Lower leg skin (tissue), 4 donors: ENCODE measurements at regions not wholly inside any gene's neighbourhood (a gene's known extent, or its start where the extent isn't known, plus 50 kb on each side); places are given as distances from the start of the nearest gene placed in this dataset.

Experiments used
- DNase-seq, 2 donors: peaks; one replicate each; pipeline ENCODE4 v3.0.0-alpha.2; 2019; ENCODE audit warnings: low spot score in 2 of 2
- H3K4me3 ChIP-seq: fragments of 200-600 bp; sonication (generic); 2 replicates; pipeline ENCODE4 v1.5.1; 2017; ENCODE audit warnings: mild to moderate bottlenecking, low read depth; ENCODE audit not compliant: poor library complexity, severe bottlenecking
- POLR2A ChIP-seq, 2 donors: fragments of 450-650 bp; IDR thresholded peaks; one replicate each; pipeline ENCODE4 v1.6.1; 2016 to 2017; ENCODE audit warnings: antibody characterized with exemption in 2 of 2, mild to moderate bottlenecking in 1 of 2, moderate library complexity in 1 of 2
- WGBS, 2 donors: methylation state at CpG; one replicate each; pipeline ENCODE4 v1.1.5; 2018; 5-methylcytosine and 5-hydroxymethylcytosine counted together
- intact Hi-C: fragments of 100-400 bp; cut with DNase I; formaldehyde crosslinking; loops from one replicate; pipeline ENCODE4 v1.15.0; 2023; ENCODE audit warnings: low total_unique reads
- TF ChIP-seq, protein P1 (sequence below), 3 donors: fragments of 450-650 bp; IDR thresholded peaks; one replicate each; pipeline ENCODE4 v1.5.1; 2016; ENCODE audit warnings: antibody characterized with exemption in 3 of 3, mild to moderate bottlenecking in 3 of 3, moderate library complexity in 2 of 3

DNA sequence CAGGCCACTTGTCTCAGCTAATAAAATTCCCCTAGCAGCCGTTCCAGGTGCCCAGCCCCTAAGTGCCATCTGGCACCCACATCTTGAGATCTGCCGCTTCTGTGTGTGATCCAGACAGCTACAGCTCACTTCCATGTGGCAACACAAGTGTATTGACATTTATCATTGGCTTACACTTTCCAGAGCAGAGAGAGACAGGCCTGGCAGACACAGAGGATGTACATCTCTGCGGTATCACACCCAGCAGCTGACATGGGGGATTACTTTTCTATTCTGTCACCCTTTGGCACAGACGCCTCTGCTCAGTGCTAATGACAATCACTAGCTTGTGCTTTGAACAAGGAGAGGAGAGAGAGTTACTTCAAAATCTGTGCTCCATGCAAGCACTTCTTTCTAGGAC, 195.9 kb downstream of the KDR start:
- intact Hi-C loops: no loop called here
- DNase-seq: no peak
- TF ChIP-seq POLR2A (IDR thresholded peaks at IDR 0.05): no peak
- TF ChIP-seq, protein P1, sequence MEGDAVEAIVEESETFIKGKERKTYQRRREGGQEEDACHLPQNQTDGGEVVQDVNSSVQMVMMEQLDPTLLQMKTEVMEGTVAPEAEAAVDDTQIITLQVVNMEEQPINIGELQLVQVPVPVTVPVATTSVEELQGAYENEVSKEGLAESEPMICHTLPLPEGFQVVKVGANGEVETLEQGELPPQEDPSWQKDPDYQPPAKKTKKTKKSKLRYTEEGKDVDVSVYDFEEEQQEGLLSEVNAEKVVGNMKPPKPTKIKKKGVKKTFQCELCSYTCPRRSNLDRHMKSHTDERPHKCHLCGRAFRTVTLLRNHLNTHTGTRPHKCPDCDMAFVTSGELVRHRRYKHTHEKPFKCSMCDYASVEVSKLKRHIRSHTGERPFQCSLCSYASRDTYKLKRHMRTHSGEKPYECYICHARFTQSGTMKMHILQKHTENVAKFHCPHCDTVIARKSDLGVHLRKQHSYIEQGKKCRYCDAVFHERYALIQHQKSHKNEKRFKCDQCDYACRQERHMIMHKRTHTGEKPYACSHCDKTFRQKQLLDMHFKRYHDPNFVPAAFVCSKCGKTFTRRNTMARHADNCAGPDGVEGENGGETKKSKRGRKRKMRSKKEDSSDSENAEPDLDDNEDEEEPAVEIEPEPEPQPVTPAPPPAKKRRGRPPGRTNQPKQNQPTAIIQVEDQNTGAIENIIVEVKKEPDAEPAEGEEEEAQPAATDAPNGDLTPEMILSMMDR (IDR thresholded peaks at IDR 0.05): no peak
- 55 to 62% methylated on average over 4 of the region's 4 CpGs for WGBS, 2 donors
- H3K4me3 ChIP-seq: no peak overlapping the region

DNA sequence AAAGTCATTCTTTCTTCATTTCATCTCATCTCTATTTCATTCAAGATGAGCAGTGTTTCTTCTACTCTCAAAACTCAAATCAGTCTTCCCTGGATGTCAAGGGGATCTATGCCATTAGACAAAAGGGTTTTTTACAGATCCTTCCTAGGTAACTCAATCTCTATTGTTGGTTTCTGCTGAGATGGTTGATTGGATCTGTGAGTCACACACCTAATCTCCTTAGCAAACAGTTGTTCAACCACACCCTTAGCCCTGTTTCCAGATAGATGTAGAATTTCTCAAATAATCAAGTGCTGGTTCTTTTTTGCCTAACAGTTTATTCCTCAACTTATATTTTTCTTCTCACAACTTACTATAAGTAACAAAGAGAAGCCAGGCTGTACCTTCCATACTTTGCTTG, 200.5 kb downstream of the KDR start:
- intact Hi-C loops: no loop called here

GRCh38 chr4:54915276-54915675, 210.1 kb downstream of the KDR start:
- TF ChIP-seq, protein P1 (IDR thresholded peaks at IDR 0.05): no peak
- H3K4me3 ChIP-seq: no peak overlapping the region
- 75 to 79% methylated on average over 2 of the region's 2 CpGs for WGBS, 2 donors
- intact Hi-C loops: no loop called here
- no peak for DNase-seq

More for the DNA sequence above, 200.5 kb downstream of the KDR start:
- no peak for DNase-seq
- TF ChIP-seq POLR2A (IDR thresholded peaks at IDR 0.05): no peak
- TF ChIP-seq, protein P1 (IDR thresholded peaks at IDR 0.05): no peak
- H3K4me3 ChIP-seq: no peak overlapping the region

DNA sequence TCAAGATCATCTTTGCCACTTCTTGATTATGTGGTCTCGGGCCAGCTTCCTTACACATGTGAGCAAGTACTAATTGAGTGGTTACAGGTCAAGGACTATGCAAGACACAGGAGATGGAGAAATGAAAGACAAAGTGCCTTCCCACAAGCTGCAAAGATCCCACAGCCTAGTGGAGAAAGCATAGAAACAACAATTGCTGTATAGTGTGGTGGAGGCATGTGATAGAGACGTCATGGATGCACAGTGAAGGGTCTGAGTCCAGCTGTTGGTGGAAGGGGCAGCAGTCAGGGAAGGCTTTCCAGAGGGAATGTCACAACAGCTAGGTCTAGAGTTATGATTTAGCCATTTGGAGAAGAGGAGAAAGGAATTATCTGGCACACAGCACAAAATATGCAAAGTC, 210.6 kb downstream of the KDR start:
- WGBS, 2 donors: 72 to 86% methylated on average over 2 of the region's 2 CpGs
- intact Hi-C loops: no loop called here
- no peak for TF ChIP-seq POLR2A (IDR thresholded peaks at IDR 0.05)
- TF ChIP-seq, protein P1 (IDR thresholded peaks at IDR 0.05): no peak
- H3K4me3 ChIP-seq: no peak overlapping the region
- DNase-seq: no peak

GRCh38 chr4:54913751-54914526, 211.5 kb downstream of the KDR start:
- no peak for TF ChIP-seq POLR2A (IDR thresholded peaks at IDR 0.05)
- TF ChIP-seq, protein P1 (IDR thresholded peaks at IDR 0.05): no peak
- peak in 1 of 2 donors; percentile 20 for DNase-seq
- intact Hi-C loops: no loop called here
- 44 to 47% methylated on average over 8 of the region's 8 CpGs for whole genome bisulfite sequencing, 2 donors
- H3K4me3 ChIP-seq: no peak overlapping the region

- 72 to 75% methylated on average over 3 of the region's 3 CpGs for WGBS, 2 donors
- no peak for DNase-seq
- H3K4me3 ChIP-seq: no peak overlapping the region
- TF ChIP-seq, protein P1 (IDR thresholded peaks at IDR 0.05): no peak
- TF ChIP-seq POLR2A (IDR thresholded peaks at IDR 0.05): no peak
- intact Hi-C loops: no loop called here
Observed at GRCh38 chr4:54912155-54912554, 213.2 kb downstream of the KDR start.
